ENCODE measurements at regions not wholly inside any gene's neighbourhood (a gene's known extent, or its start where the extent isn't known, plus 50 kb on each side); places are given as distances from the start of the nearest gene placed in this dataset.

DNA sequence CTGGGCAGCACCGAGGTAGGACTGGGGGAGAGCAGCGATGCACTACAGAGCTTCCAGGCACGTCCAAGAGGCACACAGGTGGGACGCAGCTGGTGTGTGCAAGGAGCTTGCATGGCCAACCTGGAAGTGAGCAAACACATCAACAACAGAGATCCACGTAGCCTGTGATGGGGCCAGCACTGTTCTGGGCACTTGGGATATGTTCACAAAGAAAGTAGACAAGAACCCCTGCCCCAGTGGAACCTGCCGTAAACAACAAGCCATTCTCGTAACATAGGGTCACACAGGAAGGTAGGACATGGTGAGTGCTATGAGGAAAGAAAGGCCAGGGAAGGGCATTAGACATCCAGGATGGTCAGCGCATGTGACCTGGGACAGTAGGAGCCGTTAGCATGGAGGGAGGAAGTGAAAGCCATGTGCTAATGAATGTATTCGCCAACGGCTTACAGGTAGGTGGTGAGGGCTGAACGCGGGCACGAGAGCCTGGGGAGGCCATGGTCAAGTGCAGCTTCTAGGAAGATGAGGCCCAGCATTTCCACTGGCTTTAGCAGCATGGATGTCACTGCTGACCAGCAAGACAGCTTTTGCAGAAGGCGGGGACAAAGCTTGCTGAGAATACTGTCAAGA, 105.5 kb downstream of the TEX26 start:
- H3K9ac ChIP-seq (ENCODE audit: low read depth in 2 of 2, low read length in 2 of 2), result no peak overlapping the region
- TF ChIP-seq, protein P1, sequence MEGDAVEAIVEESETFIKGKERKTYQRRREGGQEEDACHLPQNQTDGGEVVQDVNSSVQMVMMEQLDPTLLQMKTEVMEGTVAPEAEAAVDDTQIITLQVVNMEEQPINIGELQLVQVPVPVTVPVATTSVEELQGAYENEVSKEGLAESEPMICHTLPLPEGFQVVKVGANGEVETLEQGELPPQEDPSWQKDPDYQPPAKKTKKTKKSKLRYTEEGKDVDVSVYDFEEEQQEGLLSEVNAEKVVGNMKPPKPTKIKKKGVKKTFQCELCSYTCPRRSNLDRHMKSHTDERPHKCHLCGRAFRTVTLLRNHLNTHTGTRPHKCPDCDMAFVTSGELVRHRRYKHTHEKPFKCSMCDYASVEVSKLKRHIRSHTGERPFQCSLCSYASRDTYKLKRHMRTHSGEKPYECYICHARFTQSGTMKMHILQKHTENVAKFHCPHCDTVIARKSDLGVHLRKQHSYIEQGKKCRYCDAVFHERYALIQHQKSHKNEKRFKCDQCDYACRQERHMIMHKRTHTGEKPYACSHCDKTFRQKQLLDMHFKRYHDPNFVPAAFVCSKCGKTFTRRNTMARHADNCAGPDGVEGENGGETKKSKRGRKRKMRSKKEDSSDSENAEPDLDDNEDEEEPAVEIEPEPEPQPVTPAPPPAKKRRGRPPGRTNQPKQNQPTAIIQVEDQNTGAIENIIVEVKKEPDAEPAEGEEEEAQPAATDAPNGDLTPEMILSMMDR (IDR thresholded peaks at IDR 0.05), result no peak
- H3K9me3 ChIP-seq, result no peaks in the 10 kb centered on the region
- DNase-seq, result no peak
- H3K4me3 ChIP-seq, result no peak overlapping the region
- H3K27ac ChIP-seq, result no peak overlapping the region
- intact Hi-C loops (cut with DNase I), result no loop called here
- no peaks in the 10 kb centered on the region for H3K36me3 ChIP-seq
- no peaks in the 10 kb centered on the region for H3K4me1 ChIP-seq
- no peaks in the 10 kb centered on the region for H3K27me3 ChIP-seq

DNA sequence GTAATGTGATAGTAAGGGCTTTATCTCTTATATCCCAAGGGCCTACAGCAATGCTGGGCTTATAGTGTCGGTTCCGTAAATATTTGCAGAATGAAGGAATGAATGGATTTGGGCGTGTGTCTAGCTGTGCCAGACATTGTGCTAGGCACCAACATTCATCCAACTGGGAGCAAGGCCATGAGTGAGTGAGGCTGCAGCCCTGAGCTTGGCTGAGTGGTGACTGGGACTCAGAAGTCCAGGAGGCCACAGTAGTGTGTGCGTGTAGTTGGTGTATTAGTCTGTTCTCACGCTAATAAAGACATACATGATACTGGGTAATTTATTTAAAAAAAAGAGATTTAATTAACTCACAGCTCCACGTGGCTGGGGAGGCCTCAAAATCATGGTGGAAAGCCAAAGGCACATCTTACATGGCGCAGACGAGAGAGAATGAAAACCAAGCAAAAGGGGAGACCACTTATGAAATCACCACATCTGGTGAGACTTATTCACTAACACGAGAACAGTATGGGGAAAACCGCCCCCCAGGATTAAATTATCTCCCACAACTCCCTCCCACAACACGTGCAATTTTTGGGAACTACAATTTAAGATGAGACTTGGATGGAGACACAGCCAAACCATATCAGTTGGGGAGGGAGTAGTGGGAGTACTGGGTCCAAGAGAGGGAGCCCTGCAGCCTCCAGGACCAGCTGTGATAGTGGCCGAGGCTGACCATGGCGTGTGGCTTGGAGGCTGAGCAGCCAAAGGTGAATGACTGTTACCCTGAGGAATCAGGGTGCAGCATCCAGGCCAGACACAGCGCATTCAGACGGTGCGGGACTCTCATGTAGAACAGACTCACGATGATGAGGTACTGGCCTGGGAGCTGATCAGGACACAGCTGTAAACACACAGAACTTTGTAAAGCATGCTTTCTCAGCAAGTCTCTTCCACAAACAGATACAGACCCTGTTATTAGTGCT, 104.6 kb downstream of the TEX26 start:
- intact Hi-C loops (cut with DNase I), result no loop called here
- no peaks in the 10 kb centered on the region for H3K4me1 ChIP-seq
- TF ChIP-seq, protein P1 (IDR thresholded peaks at IDR 0.05), result no peak
- H3K27ac ChIP-seq, result no peak overlapping the region
- H3K27me3 ChIP-seq, result no peaks in the 10 kb centered on the region
- H3K36me3 ChIP-seq, result no peaks in the 10 kb centered on the region
- no peak overlapping the region for H3K4me3 ChIP-seq
- H3K9ac ChIP-seq (ENCODE audit: low read depth in 2 of 2, low read length in 2 of 2), result no peak overlapping the region
- DNase-seq, result no peak
- no peaks in the 10 kb centered on the region for H3K9me3 ChIP-seq

DNA sequence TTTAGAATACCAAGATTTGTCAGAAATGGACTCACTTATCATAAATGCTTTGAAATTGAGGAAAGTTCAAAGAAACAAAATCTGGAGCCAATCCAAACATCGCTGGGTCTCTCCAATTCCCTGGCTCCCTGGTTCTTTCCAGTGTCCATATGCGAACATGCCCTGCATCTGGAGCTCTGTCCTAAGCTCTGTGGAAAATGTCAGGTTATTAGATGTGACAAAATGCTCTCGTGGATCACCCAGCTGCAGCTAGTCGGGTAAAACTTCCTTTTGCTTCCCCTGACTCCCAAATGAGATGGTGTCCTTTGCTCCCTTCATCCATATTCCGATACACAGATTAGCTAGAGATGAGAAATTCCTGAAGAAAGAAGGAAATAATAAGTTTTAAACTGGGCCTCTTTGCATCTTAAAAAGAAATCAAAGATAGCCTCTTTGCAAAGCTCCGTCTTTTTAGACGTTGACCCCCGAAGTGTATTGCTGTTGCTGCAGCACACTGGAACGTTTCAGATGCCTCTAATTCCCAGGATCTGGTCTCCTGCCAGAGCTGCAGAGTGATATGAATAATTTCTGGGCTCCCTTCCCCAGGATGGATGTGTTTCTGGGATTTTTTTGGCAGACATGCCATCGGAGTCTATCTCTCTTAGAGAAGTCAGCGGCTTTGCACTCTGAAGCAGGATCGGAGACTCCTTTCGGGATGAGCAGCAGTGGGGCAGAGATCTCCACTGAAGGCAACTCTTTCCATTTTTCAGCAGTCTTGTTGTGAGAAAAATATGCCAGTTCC, 102.9 kb downstream of the TEX26 start:
- Histone ChIP-seq H3K4me1 (no peaks in the 10 kb centered on the region), H3K27ac (no peak overlapping the region), H3K4me3 (no peak overlapping the region), H3K27me3 (no peaks in the 10 kb centered on the region), H3K9ac (ENCODE audit: low read depth in 2 of 2, low read length in 2 of 2) (no peak overlapping the region), H3K9me3 (no peaks in the 10 kb centered on the region), H3K36me3 (no peaks in the 10 kb centered on the region)
- TF ChIP-seq, protein P1 (IDR thresholded peaks at IDR 0.05), result no peak
- intact Hi-C loops (cut with DNase I), result no loop called here
- no peak for DNase-seq

DNA sequence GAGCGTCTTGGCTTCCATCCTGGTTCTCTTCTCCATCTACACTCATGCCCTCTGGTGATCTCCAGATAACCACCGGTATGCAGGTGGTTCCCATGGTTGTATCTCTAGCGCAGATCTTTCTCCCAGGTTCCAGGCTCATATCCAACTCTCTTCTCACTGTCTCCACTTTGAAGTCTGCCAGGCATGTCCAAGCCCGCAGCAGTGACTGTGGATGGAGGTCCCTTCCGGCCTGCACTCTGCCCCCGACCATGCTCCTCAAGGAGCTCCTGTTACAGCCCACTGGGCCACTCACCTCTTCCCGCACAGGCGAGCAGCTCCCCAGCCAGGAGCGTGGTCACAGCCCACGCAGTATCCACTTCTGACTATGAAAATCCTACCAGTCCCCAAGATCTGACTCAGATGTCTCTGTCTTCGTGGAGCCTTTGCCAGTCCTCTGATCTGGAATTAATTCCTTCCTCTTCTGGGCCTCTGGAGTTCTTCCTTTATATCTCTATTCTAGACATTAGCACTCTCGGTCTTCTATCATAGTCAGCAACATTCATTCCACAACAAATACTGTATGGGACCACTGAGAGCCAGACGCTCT, 100.2 kb downstream of the TEX26 start:
- no peaks in the 10 kb centered on the region for H3K4me1 ChIP-seq
- DNase-seq, result no peak
- TF ChIP-seq, protein P1 (IDR thresholded peaks at IDR 0.05), result no peak

DNA sequence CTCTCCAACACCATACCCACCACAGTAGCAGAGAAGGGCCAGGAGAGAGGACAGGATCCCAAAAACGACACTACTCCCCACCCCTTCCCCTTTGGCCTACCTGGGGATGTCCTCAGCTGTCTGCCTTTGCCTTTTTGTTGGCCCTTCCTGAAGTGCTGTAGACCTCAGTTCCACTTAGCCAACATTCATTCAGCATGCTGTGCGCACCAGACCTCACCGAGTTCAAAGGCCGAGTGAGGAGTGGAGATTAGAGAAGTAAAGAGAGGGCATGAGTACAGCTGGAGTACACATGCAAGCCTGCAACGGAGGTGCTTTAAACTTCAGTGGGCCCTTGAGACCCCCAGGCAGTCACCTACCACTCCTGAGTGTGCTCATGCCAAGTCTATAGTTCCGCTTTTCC, 99.0 kb downstream of the TEX26 start:
- Histone ChIP-seq H3K9ac (ENCODE audit: low read depth in 2 of 2, low read length in 2 of 2) (no peak overlapping the region), H3K9me3 (no peaks in the 10 kb centered on the region), H3K27ac (no peak overlapping the region), H3K4me3 (no peak overlapping the region), H3K36me3 (no peaks in the 10 kb centered on the region), H3K27me3 (no peaks in the 10 kb centered on the region), H3K4me1 (no peaks in the 10 kb centered on the region)
- intact Hi-C loops (cut with DNase I), result no loop called here
- TF ChIP-seq, protein P1 (IDR thresholded peaks at IDR 0.05), result no peak
- DNase-seq, result no peak

More for the DNA sequence above, 100.2 kb downstream of the TEX26 start:
- intact Hi-C loops (cut with DNase I), result no loop called here
- Histone ChIP-seq H3K4me3 (no peak overlapping the region), H3K27me3 (no peaks in the 10 kb centered on the region), H3K9me3 (no peaks in the 10 kb centered on the region), H3K27ac (no peak overlapping the region), H3K36me3 (no peaks in the 10 kb centered on the region), H3K9ac (ENCODE audit: low read depth in 2 of 2, low read length in 2 of 2) (no peak overlapping the region)
